ENCODE measurements at regions not wholly inside any gene's neighbourhood (a gene's known extent, or its start where the extent isn't known, plus 50 kb on each side); places are given as distances from the start of the nearest gene placed in this dataset.

DNA sequence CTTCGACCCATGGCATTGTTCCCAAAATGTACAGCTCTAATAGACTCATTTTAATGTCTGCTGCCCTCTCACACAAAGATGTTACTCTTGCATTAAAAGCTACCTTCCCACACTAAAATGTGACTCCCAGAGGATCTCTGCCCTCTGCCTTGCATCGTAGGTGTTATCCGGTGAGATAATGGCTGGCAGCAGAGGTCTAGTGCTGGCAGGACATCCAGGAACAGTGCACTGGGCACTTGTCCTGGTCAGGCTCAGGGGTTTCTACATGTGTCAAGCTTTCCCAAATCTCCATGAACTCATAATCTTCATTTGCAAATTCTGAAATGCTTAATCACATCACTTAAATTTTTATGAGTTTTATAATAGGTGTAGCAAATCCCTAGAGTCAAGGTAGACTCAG, 310.6 kb downstream of the LRRIQ3 start:
- Histone ChIP-seq H4K20me1 (replicated peaks; ENCODE audit: control insufficient read depth, extremely low read depth, insufficient read depth, low read length) (no peaks in the 10 kb centered on the region), H3K36me3 (ENCODE audit: control insufficient read depth in 2 of 2, extremely low read depth in 1 of 2, insufficient read depth in 2 of 2, low read length in 2 of 2) (no peaks in the 10 kb centered on the region), H3K9me1 (replicated peaks; ENCODE audit: control insufficient read depth, extremely low read depth, insufficient read depth, low read length) (no peaks in the 10 kb centered on the region), H3K4me2 (ENCODE audit: insufficient read depth, low read length) (no peak overlapping the region), H3K27me3 (ENCODE audit: control insufficient read depth in 2 of 2, insufficient read depth in 2 of 2, low read length in 2 of 2) (no peaks in the 10 kb centered on the region), H3K4me3 (replicated peaks in 1 of 3; ENCODE audit: insufficient read depth in 1 of 3, low read depth in 1 of 3, low read length in 3 of 3) (no peak overlapping the region), H3K4me1 (ENCODE audit: control insufficient read depth, extremely low read depth, insufficient read depth, low read length) (no peaks in the 10 kb centered on the region), H2AFZ (ENCODE audit: low read depth, low read length) (no peak overlapping the region), H3K9ac (replicated peaks; ENCODE audit: extremely low read depth, insufficient read depth, low read length) (no peak overlapping the region), H3K79me2 (ENCODE audit: control insufficient read depth, insufficient read depth, low read length) (no peaks in the 10 kb centered on the region), H3K27ac (ENCODE audit: insufficient read depth, low read depth, low read length) (no peak overlapping the region), H3K9me3 (replicated peaks; ENCODE audit: control insufficient read depth, insufficient read depth, low read length) (no peaks in the 10 kb centered on the region)
- TF ChIP-seq, protein P1, sequence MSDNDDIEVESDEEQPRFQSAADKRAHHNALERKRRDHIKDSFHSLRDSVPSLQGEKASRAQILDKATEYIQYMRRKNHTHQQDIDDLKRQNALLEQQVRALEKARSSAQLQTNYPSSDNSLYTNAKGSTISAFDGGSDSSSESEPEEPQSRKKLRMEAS (IDR thresholded peaks at IDR 0.05; ENCODE audit: insufficient read depth, insufficient read length), result no peak
- TF ChIP-seq POLR2AphosphoS5 (IDR thresholded peaks at IDR 0.05; ENCODE audit: insufficient read depth, low read depth, low read length), result no peak
- no peak for TF ChIP-seq MYC (IDR thresholded peaks at IDR 0.05; ENCODE audit: low read depth, low read length)
- TF ChIP-seq FOS (IDR thresholded peaks at IDR 0.05; ENCODE audit: borderline replicate concordance, insufficient read depth, low read length), result no peak
- TF ChIP-seq, protein P2, sequence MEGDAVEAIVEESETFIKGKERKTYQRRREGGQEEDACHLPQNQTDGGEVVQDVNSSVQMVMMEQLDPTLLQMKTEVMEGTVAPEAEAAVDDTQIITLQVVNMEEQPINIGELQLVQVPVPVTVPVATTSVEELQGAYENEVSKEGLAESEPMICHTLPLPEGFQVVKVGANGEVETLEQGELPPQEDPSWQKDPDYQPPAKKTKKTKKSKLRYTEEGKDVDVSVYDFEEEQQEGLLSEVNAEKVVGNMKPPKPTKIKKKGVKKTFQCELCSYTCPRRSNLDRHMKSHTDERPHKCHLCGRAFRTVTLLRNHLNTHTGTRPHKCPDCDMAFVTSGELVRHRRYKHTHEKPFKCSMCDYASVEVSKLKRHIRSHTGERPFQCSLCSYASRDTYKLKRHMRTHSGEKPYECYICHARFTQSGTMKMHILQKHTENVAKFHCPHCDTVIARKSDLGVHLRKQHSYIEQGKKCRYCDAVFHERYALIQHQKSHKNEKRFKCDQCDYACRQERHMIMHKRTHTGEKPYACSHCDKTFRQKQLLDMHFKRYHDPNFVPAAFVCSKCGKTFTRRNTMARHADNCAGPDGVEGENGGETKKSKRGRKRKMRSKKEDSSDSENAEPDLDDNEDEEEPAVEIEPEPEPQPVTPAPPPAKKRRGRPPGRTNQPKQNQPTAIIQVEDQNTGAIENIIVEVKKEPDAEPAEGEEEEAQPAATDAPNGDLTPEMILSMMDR (IDR thresholded peaks at IDR 0.05; ENCODE audit: extremely low read depth in 1 of 2, insufficient read depth in 1 of 2, low read depth in 1 of 2, low read length in 2 of 2), result no peak
- no peak for TF ChIP-seq EZH2 (IDR thresholded peaks at IDR 0.05; ENCODE audit: borderline replicate concordance, low read depth, low read length, severe bottlenecking)
- no peak for TF ChIP-seq GATA2 (IDR thresholded peaks at IDR 0.05; ENCODE audit: insufficient read depth, insufficient read length, low read depth, low read length)
- TF ChIP-seq JUN (IDR thresholded peaks at IDR 0.05; ENCODE audit: borderline replicate concordance, insufficient read depth, insufficient read length, low read depth), result no peak
- TF ChIP-seq POLR2A (IDR thresholded peaks at IDR 0.05; ENCODE audit: low read depth, low read length), result no peak
- POLR2A ChIA-PET, result no interaction called here
- BruUV-seq (replicated peaks), result no TSS peak
- intact Hi-C loops (cut with micrococcal nuclease) (no loop called here), dilution Hi-C loops (cut with MboI; ENCODE audit: extremely low pct_ligation_motif_present, low sequenced_read_pairs) (no loop called here)
- no peak for FAIRE-seq
- CTCF ChIA-PET, result no interaction called here
- DNase-seq (ENCODE audit: low read depth, low spot score), result no peak

Measured in endothelial cell of umbilical vein (primary cell).